ENCODE measurements at regions not wholly inside any gene's neighbourhood (a gene's known extent, or its start where the extent isn't known, plus 50 kb on each side); places are given as distances from the start of the nearest gene placed in this dataset.

- H4K20me1 ChIP-seq (ENCODE audit: insufficient read depth): no peaks in the 10 kb centered on the region
- POLR2A ChIA-PET (ENCODE audit: unreplicated experiment): no interaction called here
- H3K27me3 ChIP-seq (ENCODE audit: insufficient read depth, low read depth): no peaks in the 10 kb centered on the region
- no peaks in the 10 kb centered on the region for H3K79me2 ChIP-seq (ENCODE audit: low read depth)
- no peaks in the 10 kb centered on the region for H3K4me1 ChIP-seq (replicated peaks; ENCODE audit: insufficient read depth)
- H2AFZ ChIP-seq: 0 out of 2 replicates have a peak overlapping the region, but pooled peaks have one; percentile 9
- CTCF ChIA-PET: no interaction called here
- H3K27ac ChIP-seq: no peak overlapping the region
- no peaks in the 10 kb centered on the region for H3K9me2 ChIP-seq (ENCODE audit: insufficient read depth)
- TF ChIP-seq, protein P1, sequence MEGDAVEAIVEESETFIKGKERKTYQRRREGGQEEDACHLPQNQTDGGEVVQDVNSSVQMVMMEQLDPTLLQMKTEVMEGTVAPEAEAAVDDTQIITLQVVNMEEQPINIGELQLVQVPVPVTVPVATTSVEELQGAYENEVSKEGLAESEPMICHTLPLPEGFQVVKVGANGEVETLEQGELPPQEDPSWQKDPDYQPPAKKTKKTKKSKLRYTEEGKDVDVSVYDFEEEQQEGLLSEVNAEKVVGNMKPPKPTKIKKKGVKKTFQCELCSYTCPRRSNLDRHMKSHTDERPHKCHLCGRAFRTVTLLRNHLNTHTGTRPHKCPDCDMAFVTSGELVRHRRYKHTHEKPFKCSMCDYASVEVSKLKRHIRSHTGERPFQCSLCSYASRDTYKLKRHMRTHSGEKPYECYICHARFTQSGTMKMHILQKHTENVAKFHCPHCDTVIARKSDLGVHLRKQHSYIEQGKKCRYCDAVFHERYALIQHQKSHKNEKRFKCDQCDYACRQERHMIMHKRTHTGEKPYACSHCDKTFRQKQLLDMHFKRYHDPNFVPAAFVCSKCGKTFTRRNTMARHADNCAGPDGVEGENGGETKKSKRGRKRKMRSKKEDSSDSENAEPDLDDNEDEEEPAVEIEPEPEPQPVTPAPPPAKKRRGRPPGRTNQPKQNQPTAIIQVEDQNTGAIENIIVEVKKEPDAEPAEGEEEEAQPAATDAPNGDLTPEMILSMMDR (conservative IDR thresholded peaks at IDR 0.05): no peak
- TF ChIP-seq EZH2 (IDR thresholded peaks at IDR 0.05; ENCODE audit: low read depth): no peak
- BruUV-seq (replicated peaks): no TSS peak
- H3K4me2 ChIP-seq: no peak overlapping the region
- H3K4me3 ChIP-seq: no peak overlapping the region
- H3K9me3 ChIP-seq (ENCODE audit: insufficient read depth, low read depth): no peaks in the 10 kb centered on the region
- no peaks in the 10 kb centered on the region for H3K36me3 ChIP-seq (ENCODE audit: low read depth)
- intact Hi-C loops (cut with micrococcal nuclease; ENCODE audit: unreplicated experiment): no loop called here
- H3F3A ChIP-seq (ENCODE audit: insufficient read depth, low read depth): no peaks in the 10 kb centered on the region
- no peak for DNase-seq
Observed at GRCh38 chr2:144607891-144608521, 88.1 kb upstream of the ZEB2 start.

GRCh38 chr2:144607099-144607498 is 87.2 kb upstream of the ZEB2 start:
- ChIA-PET CTCF (no interaction called here), POLR2A (ENCODE audit: unreplicated experiment) (no interaction called here)
- no peaks in the 10 kb centered on the region for H3K36me3 ChIP-seq (ENCODE audit: low read depth)
- TF ChIP-seq EZH2 (IDR thresholded peaks at IDR 0.05; ENCODE audit: low read depth): no peak
- TF ChIP-seq, protein P1 (conservative IDR thresholded peaks at IDR 0.05): no peak
- H4K20me1 ChIP-seq (ENCODE audit: insufficient read depth): no peaks in the 10 kb centered on the region
- no peaks in the 10 kb centered on the region for H3K79me2 ChIP-seq (ENCODE audit: low read depth)
- no peak overlapping the region for H3K27ac ChIP-seq
- no peak for DNase-seq
- no peaks in the 10 kb centered on the region for H3K27me3 ChIP-seq (ENCODE audit: insufficient read depth, low read depth)
- H3F3A ChIP-seq (ENCODE audit: insufficient read depth, low read depth): no peaks in the 10 kb centered on the region
- H3K9me2 ChIP-seq (ENCODE audit: insufficient read depth): no peaks in the 10 kb centered on the region
- intact Hi-C loops (cut with micrococcal nuclease; ENCODE audit: unreplicated experiment): no loop called here
- no peak overlapping the region for H3K4me2 ChIP-seq
- peak overlapping the region; percentile 9; the same call in 1 of the 2 replicates for H2AFZ ChIP-seq
- no peaks in the 10 kb centered on the region for H3K9me3 ChIP-seq (ENCODE audit: insufficient read depth, low read depth)
- no peak overlapping the region for H3K4me3 ChIP-seq
- BruUV-seq (replicated peaks): no TSS peak
- no peaks in the 10 kb centered on the region for H3K4me1 ChIP-seq (replicated peaks; ENCODE audit: insufficient read depth)

DNA sequence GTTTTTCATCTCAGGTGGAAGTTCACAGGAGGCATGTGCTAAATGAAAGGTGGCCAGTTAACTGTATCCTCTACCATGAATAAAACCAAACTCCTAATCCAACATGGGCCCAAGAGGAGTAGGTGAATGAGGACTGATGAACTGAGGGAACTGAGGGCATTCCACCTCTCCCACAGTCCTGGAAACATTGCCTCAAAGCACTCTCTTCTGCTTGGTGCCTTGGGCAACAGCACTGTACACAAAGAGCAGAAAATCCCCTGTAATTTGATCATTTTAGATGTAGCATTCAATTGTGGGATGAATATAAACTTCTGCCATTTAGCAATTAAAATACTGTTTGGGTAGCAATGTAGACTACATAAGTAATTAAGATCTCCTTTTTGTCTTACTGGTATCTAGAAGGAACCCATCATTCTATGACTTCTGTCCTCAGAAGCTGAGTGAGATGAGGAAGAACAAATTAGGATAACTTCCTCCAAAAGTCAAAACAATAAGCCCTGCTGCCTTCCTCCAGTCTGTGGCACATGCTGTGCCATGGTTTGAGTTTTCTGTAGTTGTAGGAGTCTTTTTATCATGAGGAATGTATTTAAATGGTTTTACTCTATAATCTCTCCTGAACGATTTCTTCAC is 86.7 kb upstream of the ZEB2 start:
- no peak overlapping the region for H3K4me3 ChIP-seq
- H3K27ac ChIP-seq: no peak overlapping the region
- no peaks in the 10 kb centered on the region for H3K27me3 ChIP-seq (ENCODE audit: insufficient read depth, low read depth)
- intact Hi-C loops (cut with micrococcal nuclease; ENCODE audit: unreplicated experiment): no loop called here
- no peak for DNase-seq
- no peak overlapping the region for H3K4me2 ChIP-seq
- no peaks in the 10 kb centered on the region for H3K36me3 ChIP-seq (ENCODE audit: low read depth)
- H2AFZ ChIP-seq: peak overlapping the region; percentile 9; the same call in 1 of the 2 replicates
- POLR2A ChIA-PET (ENCODE audit: unreplicated experiment): no interaction called here
- no peaks in the 10 kb centered on the region for H4K20me1 ChIP-seq (ENCODE audit: insufficient read depth)
- CTCF ChIA-PET: no interaction called here
- H3F3A ChIP-seq (ENCODE audit: insufficient read depth, low read depth): no peaks in the 10 kb centered on the region
- no peaks in the 10 kb centered on the region for H3K9me3 ChIP-seq (ENCODE audit: insufficient read depth, low read depth)
- no peaks in the 10 kb centered on the region for H3K79me2 ChIP-seq (ENCODE audit: low read depth)
- no peak for TF ChIP-seq EZH2 (IDR thresholded peaks at IDR 0.05; ENCODE audit: low read depth)
- TF ChIP-seq, protein P1 (conservative IDR thresholded peaks at IDR 0.05): no peak
- H3K4me1 ChIP-seq (replicated peaks; ENCODE audit: insufficient read depth): no peaks in the 10 kb centered on the region
- H3K9me2 ChIP-seq (ENCODE audit: insufficient read depth): no peaks in the 10 kb centered on the region
- no TSS peak for BruUV-seq (replicated peaks)
